ENCODE measurements at regions not wholly inside any gene's neighbourhood (a gene's known extent, or its start where the extent isn't known, plus 50 kb on each side); places are given as distances from the start of the nearest gene placed in this dataset.

DNA sequence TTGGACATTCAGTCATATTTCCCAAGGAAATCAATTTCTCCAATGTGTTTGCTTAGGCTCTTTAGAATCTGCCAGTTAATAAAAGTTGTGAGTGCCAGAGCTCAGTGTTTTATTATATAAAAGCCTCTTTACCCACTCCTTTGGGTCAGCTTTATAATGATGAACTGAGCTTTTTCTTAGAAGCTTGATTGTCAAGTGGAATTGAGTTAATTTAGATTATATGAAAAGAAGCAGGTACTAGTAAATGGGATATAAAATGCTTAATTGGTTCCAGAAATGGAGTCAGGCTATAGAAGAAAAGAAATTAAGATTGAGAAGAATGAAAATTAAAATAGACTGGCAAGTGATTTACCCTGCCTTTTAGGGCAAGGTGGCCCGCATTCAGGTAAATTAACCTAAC, 363.2 kb downstream of the SLITRK6 start:
- BruUV-seq (replicated peaks) = no TSS peak
- DNase-seq = no peak
- no peaks in the 10 kb centered on the region for H3K36me3 ChIP-seq (ENCODE audit: low read depth)
- no peaks in the 10 kb centered on the region for H3K9me2 ChIP-seq (ENCODE audit: insufficient read depth)
- H3K79me2 ChIP-seq (ENCODE audit: low read depth) = no peaks in the 10 kb centered on the region
- no peaks in the 10 kb centered on the region for H3K27me3 ChIP-seq (ENCODE audit: insufficient read depth, low read depth)
- intact Hi-C loops (cut with micrococcal nuclease; ENCODE audit: unreplicated experiment) = no loop called here
- no peak overlapping the region for H2AFZ ChIP-seq
- H3F3A ChIP-seq (ENCODE audit: insufficient read depth, low read depth) = no peaks in the 10 kb centered on the region
- H3K4me3 ChIP-seq = no peak overlapping the region
- ChIA-PET CTCF (no interaction called here), POLR2A (ENCODE audit: unreplicated experiment) (no interaction called here)
- H3K4me2 ChIP-seq = no peak overlapping the region
- no peaks in the 10 kb centered on the region for H4K20me1 ChIP-seq (ENCODE audit: insufficient read depth)
- TF ChIP-seq, protein P1, sequence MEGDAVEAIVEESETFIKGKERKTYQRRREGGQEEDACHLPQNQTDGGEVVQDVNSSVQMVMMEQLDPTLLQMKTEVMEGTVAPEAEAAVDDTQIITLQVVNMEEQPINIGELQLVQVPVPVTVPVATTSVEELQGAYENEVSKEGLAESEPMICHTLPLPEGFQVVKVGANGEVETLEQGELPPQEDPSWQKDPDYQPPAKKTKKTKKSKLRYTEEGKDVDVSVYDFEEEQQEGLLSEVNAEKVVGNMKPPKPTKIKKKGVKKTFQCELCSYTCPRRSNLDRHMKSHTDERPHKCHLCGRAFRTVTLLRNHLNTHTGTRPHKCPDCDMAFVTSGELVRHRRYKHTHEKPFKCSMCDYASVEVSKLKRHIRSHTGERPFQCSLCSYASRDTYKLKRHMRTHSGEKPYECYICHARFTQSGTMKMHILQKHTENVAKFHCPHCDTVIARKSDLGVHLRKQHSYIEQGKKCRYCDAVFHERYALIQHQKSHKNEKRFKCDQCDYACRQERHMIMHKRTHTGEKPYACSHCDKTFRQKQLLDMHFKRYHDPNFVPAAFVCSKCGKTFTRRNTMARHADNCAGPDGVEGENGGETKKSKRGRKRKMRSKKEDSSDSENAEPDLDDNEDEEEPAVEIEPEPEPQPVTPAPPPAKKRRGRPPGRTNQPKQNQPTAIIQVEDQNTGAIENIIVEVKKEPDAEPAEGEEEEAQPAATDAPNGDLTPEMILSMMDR (conservative IDR thresholded peaks at IDR 0.05) = no peak
- TF ChIP-seq EZH2 (IDR thresholded peaks at IDR 0.05; ENCODE audit: low read depth) = no peak
- H3K4me1 ChIP-seq (replicated peaks; ENCODE audit: insufficient read depth) = no peaks in the 10 kb centered on the region
- H3K27ac ChIP-seq = no peak overlapping the region
- no peaks in the 10 kb centered on the region for H3K9me3 ChIP-seq (ENCODE audit: insufficient read depth, low read depth)

DNA sequence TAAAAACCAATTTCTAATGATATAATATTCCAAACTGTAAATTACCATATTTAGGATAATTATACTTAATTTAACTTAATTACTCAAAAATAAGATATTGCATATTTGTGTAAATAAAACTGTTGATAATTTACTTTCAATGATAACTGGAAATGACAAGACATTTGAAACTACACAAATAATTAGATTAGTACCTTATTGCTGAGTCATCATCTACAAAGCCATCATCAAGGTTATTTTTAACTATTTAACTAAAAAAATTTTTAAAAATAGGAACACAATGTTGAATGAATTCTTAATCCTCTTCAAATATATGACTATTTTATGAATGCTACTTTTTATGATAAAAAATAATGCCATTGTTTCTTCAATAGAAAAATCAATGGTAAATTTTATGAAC, 364.3 kb downstream of the SLITRK6 start:
- Histone ChIP-seq H3K9me2 (ENCODE audit: insufficient read depth) (no peaks in the 10 kb centered on the region), H3K79me2 (ENCODE audit: low read depth) (no peaks in the 10 kb centered on the region), H3K27ac (no peak overlapping the region), H3K4me3 (no peak overlapping the region), H3F3A (ENCODE audit: insufficient read depth, low read depth) (no peaks in the 10 kb centered on the region), H2AFZ (no peak overlapping the region), H3K36me3 (ENCODE audit: low read depth) (no peaks in the 10 kb centered on the region), H3K4me2 (no peak overlapping the region), H4K20me1 (ENCODE audit: insufficient read depth) (no peaks in the 10 kb centered on the region), H3K4me1 (replicated peaks; ENCODE audit: insufficient read depth) (no peaks in the 10 kb centered on the region), H3K27me3 (ENCODE audit: insufficient read depth, low read depth) (no peaks in the 10 kb centered on the region), H3K9me3 (ENCODE audit: insufficient read depth, low read depth) (no peaks in the 10 kb centered on the region)
- POLR2A ChIA-PET (ENCODE audit: unreplicated experiment) = no interaction called here
- DNase-seq = no peak
- TF ChIP-seq, protein P1 (conservative IDR thresholded peaks at IDR 0.05) = no peak
- TF ChIP-seq EZH2 (IDR thresholded peaks at IDR 0.05; ENCODE audit: low read depth) = no peak
- intact Hi-C loops (cut with micrococcal nuclease; ENCODE audit: unreplicated experiment) = no loop called here
- BruUV-seq (replicated peaks) = no TSS peak
- CTCF ChIA-PET = no interaction called here

DNA sequence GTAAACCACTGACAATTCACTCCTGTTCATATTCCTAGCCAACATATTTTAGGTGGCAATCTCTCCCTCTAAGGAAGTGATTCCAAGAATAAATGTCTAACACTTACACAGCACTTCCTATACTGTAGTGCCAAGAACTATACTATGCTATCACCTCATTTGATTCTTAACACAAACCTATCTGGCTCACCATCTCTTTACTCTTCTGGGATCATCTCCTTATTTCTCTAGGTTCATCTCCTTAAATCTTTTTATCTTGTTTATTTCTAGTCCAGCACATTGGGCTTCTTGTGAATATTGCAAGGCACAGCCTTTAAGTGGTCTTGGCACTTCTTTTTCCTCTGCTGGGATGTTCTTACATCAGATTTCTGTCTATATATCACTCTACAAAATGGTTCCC, 366.3 kb downstream of the SLITRK6 start:
- no peak for DNase-seq
- no peaks in the 10 kb centered on the region for H3K9me2 ChIP-seq (ENCODE audit: insufficient read depth)
- H3K4me3 ChIP-seq = no peak overlapping the region
- H4K20me1 ChIP-seq (ENCODE audit: insufficient read depth) = no peaks in the 10 kb centered on the region
- TF ChIP-seq, protein P1 (conservative IDR thresholded peaks at IDR 0.05) = no peak
- no peak for TF ChIP-seq EZH2 (IDR thresholded peaks at IDR 0.05; ENCODE audit: low read depth)
- H3F3A ChIP-seq (ENCODE audit: insufficient read depth, low read depth) = no peaks in the 10 kb centered on the region
- no peak overlapping the region for H3K4me2 ChIP-seq
- POLR2A ChIA-PET (ENCODE audit: unreplicated experiment) = no interaction called here
- CTCF ChIA-PET = no interaction called here
- intact Hi-C loops (cut with micrococcal nuclease; ENCODE audit: unreplicated experiment) = no loop called here
- no peak overlapping the region for H2AFZ ChIP-seq
- H3K36me3 ChIP-seq (ENCODE audit: low read depth) = no peaks in the 10 kb centered on the region
- no TSS peak for BruUV-seq (replicated peaks)
- no peak overlapping the region for H3K27ac ChIP-seq
- H3K9me3 ChIP-seq (ENCODE audit: insufficient read depth, low read depth) = no peaks in the 10 kb centered on the region
- H3K27me3 ChIP-seq (ENCODE audit: insufficient read depth, low read depth) = no peaks in the 10 kb centered on the region
- H3K4me1 ChIP-seq (replicated peaks; ENCODE audit: insufficient read depth) = no peaks in the 10 kb centered on the region
- H3K79me2 ChIP-seq (ENCODE audit: low read depth) = no peaks in the 10 kb centered on the region

Measured in PC-9 (cell line).